ENCODE measurements at regions not wholly inside any gene's neighbourhood (a gene's known extent, or its start where the extent isn't known, plus 50 kb on each side); places are given as distances from the start of the nearest gene placed in this dataset.

- TF ChIP-seq BCL11A (tag by site-specific recombination; IDR thresholded peaks at IDR 0.05; ENCODE audit: low read depth) (no peak), ZNF146 (tag by site-specific recombination; IDR thresholded peaks at IDR 0.05) (no peak), CTCF (tag by site-specific recombination; IDR thresholded peaks at IDR 0.05) (no peak), ZBTB48 (tag by site-specific recombination; IDR thresholded peaks at IDR 0.05) (no peak), KLF1 (tag by site-specific recombination; IDR thresholded peaks at IDR 0.05) (no peak), ATF2 (tag by site-specific recombination; IDR thresholded peaks at IDR 0.05; ENCODE audit: low read depth) (no peak), ZNF138 (tag by site-specific recombination; IDR thresholded peaks at IDR 0.05; ENCODE audit: borderline replicate concordance) (no peak), SP7 (tag by site-specific recombination; IDR thresholded peaks at IDR 0.05) (no peak), GLI2 (tag by site-specific recombination; IDR thresholded peaks at IDR 0.05; ENCODE audit: borderline replicate concordance, low read depth) (no peak), ZNF175 (tag by site-specific recombination; IDR thresholded peaks at IDR 0.05) (no peak)
Measured at GRCh38 chr12:61397668-61398067, 862.5 kb upstream of the USP15 start.

Data from HEK293 (cell line).